ELF-1 (cell line): ENCODE measurements at regions not wholly inside any gene's neighbourhood (a gene's known extent, or its start where the extent isn't known, plus 50 kb on each side); places are given as distances from the start of the nearest gene placed in this dataset.
A peak's percentile ranks its signal among the peaks of the same experiment; 100 is the strongest.
"Not testable (repeated sequence)": the region's sequence is repeated elsewhere in the genome, so short reads cannot be mapped to it uniquely, and the experiment has no call there.

Experiments
- DNase-seq: peaks from one replicate; pipeline ENCODE4 v3.0.0-alpha.2; 2016; ENCODE audit warnings: low read depth, low spot score

DNA sequence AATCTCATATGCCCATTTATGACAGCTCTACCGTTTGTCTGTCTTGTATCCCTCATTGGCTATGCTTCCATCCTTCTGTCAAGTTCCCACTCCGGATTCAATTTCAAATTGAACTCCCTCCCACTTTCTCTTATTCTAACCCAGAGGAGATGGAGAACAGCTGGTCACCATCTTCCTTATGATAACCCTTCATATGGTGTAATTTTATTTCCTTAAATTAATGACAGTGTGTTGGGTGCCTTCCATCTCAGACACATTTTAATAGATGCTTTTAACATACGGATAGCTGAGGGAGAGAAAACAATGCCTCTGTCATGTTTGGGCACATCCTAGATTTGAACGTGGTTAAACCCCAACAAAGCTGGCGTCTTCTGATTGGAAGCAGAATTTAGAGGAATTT lies 103.0 kb upstream of the PLXNA2 start:
- no peak for DNase-seq

DNA sequence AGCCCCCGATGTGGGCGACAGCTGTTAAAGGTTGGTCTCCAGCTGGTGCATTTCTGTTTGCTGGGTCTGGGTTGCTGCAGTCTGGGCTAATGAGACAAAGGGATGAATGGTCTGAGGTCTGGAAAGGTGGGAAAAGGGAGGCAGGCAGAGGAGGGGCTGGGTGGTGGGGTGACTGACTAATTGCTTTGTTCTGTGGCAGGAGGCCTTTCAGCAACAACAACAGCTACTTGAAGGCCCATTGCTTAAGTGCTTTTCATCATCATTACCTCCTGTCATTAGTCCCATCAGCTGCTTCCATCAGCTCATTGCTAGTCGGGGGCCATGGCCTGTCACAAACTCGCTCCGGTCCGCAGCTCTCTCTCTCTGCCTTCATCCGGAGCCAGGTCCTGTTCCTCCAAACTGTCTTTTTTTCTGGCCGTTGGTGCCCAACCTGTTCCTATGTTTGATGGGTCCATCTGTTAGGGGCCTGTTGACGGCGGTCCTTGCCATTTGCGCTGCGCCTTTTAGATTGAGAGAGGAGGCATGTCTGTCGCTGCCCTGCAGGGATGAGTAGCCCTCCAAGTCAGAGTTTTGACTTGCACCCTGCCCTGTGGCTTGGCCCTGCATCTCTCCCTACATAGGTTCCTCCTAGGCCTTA lies 105.6 kb upstream of the PLXNA2 start:
- DNase-seq, result peak; percentile 91

DNA sequence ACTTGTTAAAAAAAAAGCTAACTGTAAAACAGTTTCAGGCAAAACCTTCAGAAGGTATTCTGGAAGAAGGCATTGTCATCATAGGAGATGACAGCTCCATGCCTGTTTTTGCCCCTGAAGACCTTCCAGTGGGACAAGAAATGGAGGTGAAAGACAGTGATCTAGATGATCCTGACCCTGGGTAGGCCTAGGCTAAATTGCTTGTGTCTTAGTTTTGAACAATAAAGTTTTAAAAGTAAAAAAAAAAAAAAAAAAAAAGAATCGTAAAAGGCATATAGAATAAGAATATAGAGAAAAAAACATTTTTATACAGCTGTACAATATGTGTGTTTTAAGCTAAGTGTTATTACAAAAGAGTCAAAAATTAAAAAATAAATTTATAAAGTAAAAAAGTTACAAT lies 106.6 kb upstream of the PLXNA2 start:
- no peak for DNase-seq

DNA sequence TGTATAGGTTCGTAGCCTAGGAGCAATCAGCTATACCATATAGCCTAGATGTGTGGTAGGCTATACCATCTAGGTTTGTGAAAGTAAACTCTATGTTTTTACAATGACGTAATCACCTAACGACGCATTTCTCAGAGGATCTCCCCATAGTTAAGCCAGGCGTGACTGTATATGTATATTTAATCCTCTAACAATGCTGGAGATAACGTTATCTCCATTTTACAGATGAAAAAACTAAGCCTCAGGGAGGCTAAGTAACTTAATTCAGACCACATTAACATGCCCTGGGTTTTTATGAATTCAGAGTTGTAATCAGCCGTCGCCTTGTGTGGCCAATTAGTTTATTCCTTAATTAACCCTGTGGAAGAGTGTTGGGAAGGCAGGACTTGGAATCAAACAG lies 107.7 kb upstream of the PLXNA2 start:
- no peak for DNase-seq

DNA sequence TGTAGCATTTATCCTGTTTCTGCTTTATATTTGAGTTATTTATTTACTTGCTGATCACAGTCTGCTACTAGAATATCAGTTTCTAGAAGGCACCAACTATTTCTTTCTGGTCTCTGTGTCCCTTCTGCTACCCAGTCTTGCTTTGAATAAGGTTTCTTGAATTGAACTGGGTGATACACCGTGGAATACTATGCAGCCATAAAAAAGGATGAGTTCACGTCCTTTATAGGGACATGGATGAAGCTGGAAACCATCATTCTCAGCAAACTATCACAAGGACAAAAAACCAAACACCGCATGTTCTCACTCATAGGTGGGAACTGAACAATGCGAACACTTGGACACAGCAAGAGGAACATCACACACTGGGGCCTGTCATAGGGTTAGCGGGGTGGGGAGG lies 109.6 kb upstream of the PLXNA2 start:
- DNase-seq, result not testable (repeated sequence)

DNA sequence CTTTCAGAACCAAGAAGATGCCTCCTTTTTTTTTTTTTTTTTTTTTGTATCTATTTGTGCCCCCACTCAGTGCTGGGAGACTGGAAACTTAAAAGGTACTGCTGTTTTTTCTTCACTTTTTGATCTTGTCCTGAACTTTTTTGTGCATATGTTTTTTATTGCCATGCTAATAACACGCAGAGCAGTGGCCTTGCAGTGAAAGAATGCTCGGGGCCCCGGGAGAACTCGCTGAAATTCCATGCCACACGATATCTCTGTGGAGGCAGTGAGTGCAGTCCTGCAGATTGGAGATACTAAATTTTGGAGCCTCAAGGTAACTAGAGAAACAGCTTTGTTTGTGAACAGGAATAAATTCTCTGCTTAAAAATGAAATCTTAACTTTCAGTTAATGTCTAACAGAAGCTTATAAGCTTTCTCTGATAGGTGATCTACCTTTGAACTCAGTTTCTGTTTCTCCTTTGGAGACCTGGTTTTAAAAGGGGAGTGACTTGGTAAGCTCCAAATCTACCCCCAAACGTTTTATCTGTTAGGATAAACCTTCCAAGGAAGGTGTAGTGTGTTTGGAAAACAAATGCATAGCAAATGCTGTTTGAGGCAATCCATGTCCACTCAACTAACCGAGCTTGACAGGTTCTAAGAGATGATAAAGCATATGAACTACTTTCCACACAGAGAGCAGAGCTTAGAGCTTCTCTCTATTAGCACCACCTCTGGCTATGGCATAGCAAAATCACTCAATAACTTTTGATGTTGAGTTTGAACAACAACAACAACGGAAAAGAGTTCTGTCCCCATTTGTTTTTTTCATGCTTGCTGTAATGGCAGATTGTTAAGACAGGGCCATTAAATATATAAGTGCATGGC lies 113.7 kb upstream of the PLXNA2 start:
- DNase-seq, result no peak

DNA sequence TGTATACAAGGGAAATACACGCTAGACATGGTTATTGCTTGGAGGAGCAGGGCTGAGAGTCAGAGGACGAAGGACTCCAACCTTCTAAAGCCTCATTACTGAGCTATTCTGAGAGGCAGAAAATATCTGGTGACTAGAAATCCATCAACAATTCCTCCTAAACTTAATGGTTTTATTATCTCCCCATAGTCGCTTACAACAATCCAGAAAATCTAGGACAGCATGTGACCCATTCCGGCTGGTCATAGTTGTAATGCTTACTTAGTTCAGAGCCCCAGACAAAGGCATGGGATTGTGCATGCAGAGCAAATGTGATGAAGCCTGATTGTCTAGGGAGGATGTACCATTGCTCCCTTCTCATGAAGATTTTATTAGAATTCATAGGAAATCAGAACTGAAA lies 114.5 kb upstream of the PLXNA2 start:
- DNase-seq, result no peak

DNA sequence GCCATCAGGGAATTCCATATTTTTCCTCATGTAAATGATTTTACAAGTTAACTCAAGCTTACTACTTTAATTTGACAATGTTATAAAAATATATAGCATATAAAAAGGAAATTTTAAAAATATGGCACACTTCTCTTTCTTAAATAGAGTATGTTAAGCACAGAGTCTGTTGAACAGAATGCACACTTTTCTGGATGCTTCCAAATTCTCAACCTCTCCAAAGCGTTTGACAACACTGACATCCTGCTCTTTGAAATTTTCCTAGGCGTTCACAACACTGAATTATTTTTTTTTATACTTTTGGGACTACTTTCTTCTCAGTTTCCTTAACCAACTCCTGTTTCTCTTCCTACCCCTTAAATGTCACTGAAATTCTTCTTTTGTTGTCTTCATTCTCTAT lies 117.8 kb upstream of the PLXNA2 start:
- no peak for DNase-seq

DNA sequence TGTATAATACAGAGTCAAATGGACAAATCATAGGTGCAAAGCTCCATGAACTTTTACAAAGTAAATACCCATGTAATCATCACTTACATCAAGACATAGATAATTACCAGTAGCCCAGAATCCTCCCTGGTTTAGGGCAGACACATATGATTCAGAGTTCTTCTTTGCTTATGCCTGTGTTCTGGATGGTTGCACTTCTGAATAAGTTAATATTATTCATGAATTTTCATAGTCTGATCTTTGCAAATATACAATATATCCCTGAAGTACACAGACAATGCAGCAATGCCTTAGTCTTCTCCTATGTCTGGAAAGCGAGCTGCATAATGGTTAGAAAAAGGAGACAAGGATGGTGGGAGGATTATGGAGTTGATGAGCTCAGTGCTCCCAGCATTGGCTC lies 122.4 kb upstream of the PLXNA2 start:
- DNase-seq, result no peak

DNA sequence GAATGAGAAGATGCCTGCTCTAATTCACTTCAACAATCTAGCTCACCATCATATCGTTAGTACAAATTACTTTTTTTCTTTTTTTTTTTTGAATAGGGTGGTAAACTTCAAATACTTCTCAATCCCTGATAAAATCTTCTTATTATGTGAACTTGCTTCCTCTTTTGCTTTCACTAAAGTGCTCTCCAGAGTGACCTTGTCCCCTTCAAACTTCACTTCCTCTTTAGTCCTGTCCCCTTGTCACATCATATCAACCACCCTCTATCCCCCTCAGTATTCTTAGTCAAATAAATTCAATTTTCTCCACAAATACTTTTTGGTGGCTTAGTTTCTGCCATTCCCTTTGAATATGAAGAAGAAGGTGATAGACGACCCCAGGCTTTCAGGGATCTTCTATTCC lies 124.9 kb upstream of the PLXNA2 start:
- no peak for DNase-seq

DNA sequence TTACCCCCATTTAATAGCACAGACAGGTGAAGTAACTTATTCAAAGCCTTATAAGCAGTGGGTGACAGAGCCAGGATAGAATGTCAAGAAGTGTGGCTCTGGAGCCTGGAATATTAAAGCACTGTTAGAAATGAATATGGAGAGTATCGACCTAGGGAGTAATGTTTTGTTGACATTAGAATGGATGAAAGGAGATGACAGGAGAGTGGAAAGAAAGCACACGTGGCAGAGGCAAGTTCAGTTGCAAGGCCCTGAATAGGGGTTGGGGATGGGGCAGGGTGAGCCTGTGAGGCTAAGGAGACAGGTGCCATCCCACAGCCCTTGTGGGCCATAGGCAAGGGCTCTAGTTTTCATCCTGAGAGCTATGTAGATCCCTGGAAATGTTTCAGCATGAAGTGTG lies 125.5 kb upstream of the PLXNA2 start:
- DNase-seq, result no peak

DNA sequence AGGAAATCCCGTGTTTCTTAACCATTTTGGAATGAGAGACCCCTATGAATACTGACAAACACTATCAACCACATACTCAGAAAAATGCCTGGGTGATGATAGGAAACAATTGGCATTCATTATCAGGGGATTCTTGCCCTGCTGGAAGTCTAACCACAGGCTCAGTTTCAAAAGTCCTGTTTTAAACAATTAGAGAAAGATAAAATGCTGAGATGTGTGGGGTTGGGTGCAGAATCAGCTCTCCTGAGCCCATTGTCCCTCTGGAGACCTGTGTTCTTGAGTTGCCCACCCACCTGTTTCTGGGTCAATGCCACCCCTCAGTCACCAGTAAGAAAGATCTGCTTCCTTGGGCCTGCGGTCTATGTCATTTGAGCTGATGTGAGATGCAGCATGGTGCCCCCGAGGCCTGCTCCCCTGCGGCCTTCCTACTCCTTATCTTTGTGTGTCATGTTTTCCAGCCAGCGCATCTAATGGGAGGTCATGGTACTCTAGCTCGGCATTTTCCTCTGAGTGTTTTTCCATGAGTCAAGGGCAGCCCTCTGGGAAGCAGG lies 130.3 kb upstream of the PLXNA2 start:
- peak; percentile 47 for DNase-seq

DNA sequence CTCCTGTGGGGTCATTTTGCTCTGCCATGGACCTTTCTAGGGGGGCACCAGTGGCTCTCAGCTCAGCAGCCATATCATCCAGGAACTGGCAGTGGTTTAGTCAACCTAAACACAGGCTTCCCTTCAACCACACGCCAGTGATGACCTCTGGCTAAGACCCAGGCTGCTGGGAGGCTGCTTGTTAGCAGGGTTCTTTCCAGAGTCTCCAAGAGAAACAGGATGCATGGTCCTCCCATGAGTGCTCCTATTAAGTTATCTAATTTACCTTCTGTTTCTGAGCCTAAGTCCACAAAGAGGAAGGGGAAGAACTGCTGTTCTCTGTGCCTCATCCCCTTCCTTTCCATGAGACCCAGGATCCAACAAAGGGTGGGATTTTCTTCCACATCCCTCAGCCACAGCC lies 137.3 kb upstream of the PLXNA2 start:
- DNase-seq, result no peak

DNA sequence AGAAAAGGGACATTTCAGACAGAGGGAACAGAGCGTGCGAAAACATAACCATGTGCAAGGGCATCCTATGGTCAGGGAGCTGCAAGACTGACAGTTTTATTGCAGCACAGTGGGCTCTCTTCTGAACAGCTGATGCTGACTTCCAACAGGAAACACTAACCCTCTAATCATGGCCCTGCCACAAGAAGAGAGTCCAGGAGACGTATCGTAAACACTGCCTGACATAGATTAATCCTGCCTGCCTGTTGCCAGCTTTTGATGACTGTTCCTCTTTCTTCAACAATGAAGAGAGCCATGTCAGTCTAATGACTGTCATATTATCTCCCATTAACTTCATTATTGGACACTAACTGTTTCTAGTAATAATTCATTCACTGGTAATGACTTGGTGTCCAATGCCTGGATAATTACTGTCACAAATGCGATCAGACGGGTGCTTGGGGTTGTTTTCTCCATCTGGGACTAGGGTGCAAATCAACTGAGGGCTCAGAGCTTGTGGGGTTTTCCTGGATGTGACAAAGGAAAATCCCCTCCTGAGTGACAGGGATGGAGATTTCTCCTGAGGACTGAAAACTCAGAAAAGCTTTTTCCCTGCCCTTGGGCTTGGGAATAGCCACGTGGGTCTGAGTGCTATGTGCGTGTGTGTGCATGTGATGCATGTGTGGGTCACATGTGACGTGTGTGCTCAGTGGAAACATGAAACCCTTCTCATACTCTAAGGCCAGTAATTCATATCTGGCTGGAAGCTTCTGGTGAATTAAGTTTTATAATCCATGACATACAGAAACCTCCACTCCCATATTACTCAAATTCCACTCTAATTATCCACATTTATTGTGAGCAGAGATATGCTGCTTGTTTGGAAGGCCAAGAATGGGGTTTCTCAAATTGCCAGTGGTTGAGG lies 144.0 kb upstream of the PLXNA2 start:
- peak; percentile 17 for DNase-seq

DNA sequence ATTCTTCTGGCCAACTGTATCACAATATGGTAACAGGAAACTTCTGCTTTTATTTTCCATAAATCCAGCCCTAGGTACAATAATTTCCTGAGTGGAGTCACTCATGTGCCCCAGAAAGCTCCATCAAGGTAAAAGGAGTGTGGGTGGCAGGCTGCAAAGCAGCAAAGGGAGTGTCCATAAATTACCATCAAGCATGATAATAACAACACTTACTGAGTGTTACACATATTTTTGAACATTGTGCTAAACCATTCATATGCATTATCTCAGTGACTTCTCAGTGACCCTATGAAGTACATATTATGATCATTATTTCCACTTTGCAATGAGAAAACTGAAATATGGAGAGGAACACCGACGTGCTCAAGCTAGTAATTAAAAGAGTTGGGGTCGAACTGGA lies 149.2 kb upstream of the PLXNA2 start:
- no peak for DNase-seq

DNA sequence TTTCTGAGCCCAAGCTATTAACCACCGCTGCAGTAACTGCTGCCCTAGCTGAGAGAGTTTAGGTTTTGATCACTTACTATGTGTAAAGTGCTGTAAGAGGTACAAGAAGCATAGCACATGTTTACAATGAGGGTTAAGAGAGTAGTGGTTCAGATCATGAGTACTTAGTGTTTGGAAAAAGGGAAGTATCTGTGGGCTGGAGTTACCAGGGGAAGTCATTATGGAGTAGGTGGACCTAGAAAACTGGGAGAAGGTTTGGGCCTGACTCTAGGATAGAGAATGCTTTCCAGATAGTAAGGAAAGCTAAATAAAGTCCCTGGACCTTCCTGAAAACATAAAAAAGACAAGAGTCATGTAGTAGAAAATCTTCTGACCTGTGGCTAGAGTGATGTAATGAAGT lies 149.6 kb upstream of the PLXNA2 start:
- DNase-seq, result no peak

DNA sequence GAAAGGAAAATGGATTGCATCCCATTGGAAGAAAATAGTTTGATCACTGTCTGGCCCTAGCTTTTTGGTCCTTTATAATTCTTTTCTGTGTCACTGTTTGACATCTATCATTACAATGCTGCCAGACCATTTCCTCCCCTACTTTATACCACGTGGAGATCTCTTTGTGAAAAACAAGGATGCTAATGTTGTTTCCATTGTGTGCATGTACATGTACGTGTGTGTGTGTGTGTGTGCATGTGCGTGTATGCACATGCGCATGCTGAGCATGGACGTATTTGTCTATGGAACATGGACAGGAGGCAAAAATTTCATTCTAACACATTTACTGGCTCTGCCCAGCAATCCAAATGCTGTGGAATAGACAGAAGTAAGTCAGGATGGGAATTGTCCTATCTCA lies 153.1 kb upstream of the PLXNA2 start:
- DNase-seq, result no peak

DNA sequence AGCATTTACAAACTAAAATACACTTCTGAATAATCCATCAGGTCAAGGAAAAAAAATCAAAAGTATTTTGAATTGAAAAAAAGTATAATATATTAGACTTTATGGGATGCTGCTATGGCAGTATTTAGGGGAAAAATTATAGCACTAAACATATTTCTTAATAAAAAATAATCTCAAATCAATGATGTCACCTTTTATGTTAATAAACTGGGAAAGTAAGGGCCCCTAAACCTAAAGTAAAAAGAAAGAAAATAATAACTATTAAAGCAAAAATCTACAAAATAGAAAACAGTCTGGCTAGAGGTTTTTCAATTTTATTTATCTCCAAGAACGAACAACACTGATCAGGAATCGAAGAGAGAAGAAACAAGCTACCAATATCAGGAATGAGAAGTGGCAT lies 160.8 kb upstream of the PLXNA2 start:
- no peak for DNase-seq

DNA sequence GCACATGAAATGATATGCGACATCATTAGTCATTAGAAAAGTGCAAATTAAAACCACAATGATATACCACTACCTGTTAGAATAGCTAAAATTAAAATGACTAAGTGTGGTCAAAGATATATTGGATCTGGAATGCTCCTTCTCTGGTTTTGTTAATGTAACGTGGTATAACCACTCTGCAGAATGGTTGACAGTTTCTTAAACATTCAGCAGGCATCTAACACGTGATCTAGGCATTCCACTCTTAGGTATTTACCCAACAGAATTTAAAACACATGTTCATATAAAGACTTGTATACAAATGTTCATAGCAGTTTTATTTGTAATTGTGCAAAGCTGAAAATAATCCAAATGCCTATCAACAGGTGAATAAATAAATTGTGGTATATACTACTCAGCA lies 165.0 kb upstream of the PLXNA2 start:
- no peak for DNase-seq

DNA sequence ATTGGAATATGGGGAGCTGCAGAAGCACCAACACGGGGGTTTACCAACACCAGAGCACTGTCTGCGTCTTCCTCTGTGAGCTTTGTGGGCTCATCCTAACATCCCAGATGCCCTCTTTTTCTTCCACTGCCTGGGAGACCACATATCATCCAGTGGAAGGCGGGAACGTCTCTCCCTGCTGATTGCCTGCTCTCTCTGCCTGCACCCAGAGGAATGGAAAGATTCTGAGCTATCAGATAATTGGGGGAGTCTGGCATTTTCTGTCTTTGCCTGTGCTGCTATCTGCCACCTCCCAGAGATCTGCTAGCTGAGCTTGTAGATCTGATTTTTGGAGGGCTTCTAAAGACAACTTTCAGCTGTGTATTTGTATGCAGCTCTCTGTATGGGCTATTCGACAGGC lies 166.2 kb upstream of the PLXNA2 start:
- peak; percentile 26 for DNase-seq

DNA sequence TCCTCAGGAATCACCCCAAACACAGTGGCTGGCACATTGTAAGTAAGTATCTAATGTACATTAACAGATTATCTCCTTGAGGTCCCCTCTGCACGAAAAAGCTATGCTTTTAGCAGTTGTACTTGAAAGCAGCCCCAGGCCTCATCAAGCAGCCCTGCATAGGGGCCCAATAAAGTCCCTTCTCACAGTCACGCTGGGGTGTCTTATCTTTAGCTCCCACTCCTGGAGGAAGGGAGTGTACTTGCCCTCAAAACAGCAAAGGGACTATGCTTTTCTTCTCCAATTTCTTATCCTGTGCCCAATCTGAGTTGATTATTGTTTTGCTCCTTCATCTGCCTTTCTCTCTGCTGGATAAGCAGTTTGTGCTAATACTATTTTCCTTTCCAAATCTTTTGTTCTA lies 168.8 kb upstream of the PLXNA2 start:
- no peak for DNase-seq

DNA sequence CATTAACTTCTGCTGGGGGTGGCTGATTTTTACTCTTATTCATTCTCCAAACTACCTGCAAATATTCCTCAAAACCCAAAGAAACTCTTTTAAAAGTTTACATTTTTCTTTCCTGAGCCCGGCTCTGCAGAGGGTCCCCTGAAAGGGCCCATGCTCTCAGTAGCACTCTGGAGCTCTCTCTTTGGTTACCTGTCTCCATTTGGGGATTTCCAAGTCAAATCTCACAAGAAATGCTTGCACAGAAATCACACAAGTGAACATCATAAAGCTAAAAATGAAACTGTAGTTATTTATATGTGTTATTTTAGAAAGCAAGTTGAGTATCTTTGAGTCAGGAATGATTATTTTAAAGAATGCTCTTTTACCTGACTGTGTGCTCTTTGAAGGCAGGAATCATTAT lies 174.5 kb upstream of the PLXNA2 start:
- no peak for DNase-seq
